ENCODE measurements at regions not wholly inside any gene's neighbourhood (a gene's known extent, or its start where the extent isn't known, plus 50 kb on each side); places are given as distances from the start of the nearest gene placed in this dataset.

DNA sequence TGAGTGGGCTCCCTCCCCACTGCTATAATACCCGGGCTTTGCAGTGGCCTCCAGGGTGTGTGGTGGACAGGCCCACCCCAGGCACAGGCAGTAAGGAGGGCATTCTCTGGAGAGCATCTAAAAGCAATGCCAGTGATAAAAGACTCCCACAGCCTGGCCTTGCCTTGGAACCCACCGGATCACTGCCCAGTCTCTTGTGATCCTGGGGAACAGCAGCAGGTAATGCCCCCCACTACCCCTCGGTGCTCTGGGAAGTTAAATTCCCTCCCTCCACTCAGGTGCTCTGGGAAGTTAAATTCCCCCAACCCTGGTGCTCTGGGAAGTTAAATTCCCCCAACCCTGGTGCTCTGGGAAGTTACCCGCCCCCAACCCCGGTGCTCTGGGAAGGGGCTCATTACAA is 565.2 kb downstream of the TCERG1L start:
- TF ChIP-seq, protein P1, sequence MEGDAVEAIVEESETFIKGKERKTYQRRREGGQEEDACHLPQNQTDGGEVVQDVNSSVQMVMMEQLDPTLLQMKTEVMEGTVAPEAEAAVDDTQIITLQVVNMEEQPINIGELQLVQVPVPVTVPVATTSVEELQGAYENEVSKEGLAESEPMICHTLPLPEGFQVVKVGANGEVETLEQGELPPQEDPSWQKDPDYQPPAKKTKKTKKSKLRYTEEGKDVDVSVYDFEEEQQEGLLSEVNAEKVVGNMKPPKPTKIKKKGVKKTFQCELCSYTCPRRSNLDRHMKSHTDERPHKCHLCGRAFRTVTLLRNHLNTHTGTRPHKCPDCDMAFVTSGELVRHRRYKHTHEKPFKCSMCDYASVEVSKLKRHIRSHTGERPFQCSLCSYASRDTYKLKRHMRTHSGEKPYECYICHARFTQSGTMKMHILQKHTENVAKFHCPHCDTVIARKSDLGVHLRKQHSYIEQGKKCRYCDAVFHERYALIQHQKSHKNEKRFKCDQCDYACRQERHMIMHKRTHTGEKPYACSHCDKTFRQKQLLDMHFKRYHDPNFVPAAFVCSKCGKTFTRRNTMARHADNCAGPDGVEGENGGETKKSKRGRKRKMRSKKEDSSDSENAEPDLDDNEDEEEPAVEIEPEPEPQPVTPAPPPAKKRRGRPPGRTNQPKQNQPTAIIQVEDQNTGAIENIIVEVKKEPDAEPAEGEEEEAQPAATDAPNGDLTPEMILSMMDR (IDR thresholded peaks at IDR 0.05; ENCODE audit: borderline replicate concordance, extremely low read depth, insufficient read depth) = no peak
- DNase-seq (peak in 2 of 5 donors; percentile 18 to 31), FAIRE-seq (no peak)

DNA sequence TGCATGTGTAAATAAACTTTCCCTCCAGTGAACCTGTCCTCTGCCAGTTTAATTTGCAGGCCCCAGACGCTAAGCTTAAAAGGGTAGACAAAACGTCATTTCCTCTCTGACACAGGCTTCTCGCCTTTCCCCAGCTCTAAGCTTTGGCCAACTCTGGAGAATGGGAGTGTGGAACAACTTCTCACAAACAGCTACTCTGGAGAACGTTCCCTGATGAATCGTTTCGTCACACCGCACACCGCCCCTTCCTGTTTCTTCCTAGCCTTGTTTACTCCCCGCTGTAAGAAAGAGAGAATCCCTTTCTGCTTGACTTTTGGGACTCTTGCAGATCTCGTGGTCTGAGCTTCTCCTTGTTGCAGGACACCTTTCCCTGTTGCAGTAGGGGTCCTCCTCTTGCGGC is 564.2 kb downstream of the TCERG1L start:
- peaks cover 0 to 1% (median 0%) of the 10 kb centered on the region in 3 donors for H3K4me1 ChIP-seq (ENCODE audit: control insufficient read depth in 2 of 3, insufficient read depth in 2 of 3, low read depth in 1 of 3, low read length in 3 of 3)
- no peaks in the 10 kb centered on the region for H3K9me3 ChIP-seq (ENCODE audit: control insufficient read depth in 2 of 3, insufficient read depth in 1 of 3, low read length in 3 of 3)
- TF ChIP-seq, protein P1 (IDR thresholded peaks at IDR 0.05; ENCODE audit: borderline replicate concordance, extremely low read depth, insufficient read depth) = no peak
- H3K27me3 ChIP-seq (ENCODE audit: control insufficient read depth, insufficient read depth, low read length) = no peaks in the 10 kb centered on the region
- no peak overlapping the region for H3K4me3 ChIP-seq (ENCODE audit: low read length in 3 of 3)
- peak in 2 of 5 donors; percentile 8 to 11 for DNase-seq
- no peak overlapping the region for H3K27ac ChIP-seq (ENCODE audit: low read depth in 2 of 2, low read length in 2 of 2)
- no peak for FAIRE-seq
- H3K36me3 ChIP-seq (ENCODE audit: control insufficient read depth in 2 of 3, insufficient read depth in 3 of 3, low read length in 3 of 3) = no peaks in the 10 kb centered on the region
- no peak overlapping the region for H3K9ac ChIP-seq (ENCODE audit: low read length in 3 of 3)
- intact Hi-C loops (cut with DNase I) = no loop called here

More for the DNA sequence above, 565.2 kb downstream of the TCERG1L start:
- Histone ChIP-seq H3K36me3 (ENCODE audit: control insufficient read depth in 2 of 3, insufficient read depth in 3 of 3, low read length in 3 of 3) (no peaks in the 10 kb centered on the region), H3K27ac (ENCODE audit: low read depth in 2 of 2, low read length in 2 of 2) (no peak overlapping the region), H3K9me3 (ENCODE audit: control insufficient read depth in 2 of 3, insufficient read depth in 1 of 3, low read length in 3 of 3) (no peaks in the 10 kb centered on the region), H3K4me3 (ENCODE audit: low read length in 3 of 3) (no peak overlapping the region), H3K27me3 (ENCODE audit: control insufficient read depth, insufficient read depth, low read length) (no peaks in the 10 kb centered on the region), H3K4me1 (ENCODE audit: control insufficient read depth in 2 of 3, insufficient read depth in 2 of 3, low read depth in 1 of 3, low read length in 3 of 3) (no peaks in the 10 kb centered on the region), H3K9ac (ENCODE audit: low read length in 3 of 3) (no peak overlapping the region)
- intact Hi-C loops (cut with DNase I) = no loop called here

DNA sequence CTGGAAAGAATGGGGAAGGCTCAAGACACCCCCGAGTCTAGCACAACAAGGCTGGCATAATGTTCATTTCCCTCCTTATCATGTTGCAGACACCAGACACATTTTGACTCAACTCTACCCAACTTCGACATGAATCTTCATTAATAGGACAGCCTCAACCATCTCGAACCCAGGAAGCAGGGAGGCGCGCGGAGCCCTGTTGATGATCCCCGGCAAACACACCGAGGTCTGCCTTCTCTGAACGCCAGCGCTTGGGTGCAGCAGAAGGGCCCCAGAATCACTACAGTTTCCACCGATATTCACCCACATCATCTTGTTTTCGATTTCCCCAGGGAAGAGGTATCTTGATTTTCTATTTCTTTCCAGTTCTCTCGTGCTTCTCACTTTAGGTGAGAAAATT is 563.6 kb downstream of the TCERG1L start:
- peak in 2 of 5 donors; percentile 23 to 26 for DNase-seq
- no peaks in the 10 kb centered on the region for H3K27me3 ChIP-seq (ENCODE audit: control insufficient read depth, insufficient read depth, low read length)

More for the DNA sequence above, 563.6 kb downstream of the TCERG1L start:
- TF ChIP-seq, protein P1 (IDR thresholded peaks at IDR 0.05; ENCODE audit: borderline replicate concordance, extremely low read depth, insufficient read depth) = no peak
- no peak overlapping the region for H3K27ac ChIP-seq (ENCODE audit: low read depth in 2 of 2, low read length in 2 of 2)
- H3K4me3 ChIP-seq (ENCODE audit: low read length in 3 of 3) = no peak overlapping the region
- H3K9me3 ChIP-seq (ENCODE audit: control insufficient read depth in 2 of 3, insufficient read depth in 1 of 3, low read length in 3 of 3) = no peaks in the 10 kb centered on the region
- peaks cover 0 to 2% (median 0%) of the 10 kb centered on the region in 3 donors for H3K4me1 ChIP-seq (ENCODE audit: control insufficient read depth in 2 of 3, insufficient read depth in 2 of 3, low read depth in 1 of 3, low read length in 3 of 3)
- H3K36me3 ChIP-seq (ENCODE audit: control insufficient read depth in 2 of 3, insufficient read depth in 3 of 3, low read length in 3 of 3) = no peaks in the 10 kb centered on the region
- FAIRE-seq = no peak
- intact Hi-C loops (cut with DNase I) = no loop called here
- H3K9ac ChIP-seq (ENCODE audit: low read length in 3 of 3) = no peak overlapping the region
